K562 (cell line): ENCODE measurements at regions not wholly inside any gene's neighbourhood (a gene's known extent, or its start where the extent isn't known, plus 50 kb on each side); places are given as distances from the start of the nearest gene placed in this dataset.

Experiments
- EP300 ChIP-seq: IDR thresholded peaks from 2 replicates; pipeline ENCODE4 v1.6.1; 2012; ENCODE audit warnings: low read length, improper control_type of control experiment
- FOXK2 ChIP-seq, 2 experiments: fragments of 450-650 bp; IDR thresholded peaks in 1 of 2; conservative IDR thresholded peaks in 1 of 2; 2 replicates each; pipeline ENCODE4 v1.6.1; 2016; ENCODE audit warnings: low read depth in 2 of 2, mild to moderate bottlenecking in 1 of 2
- ZNF57 ChIP-seq: fragments of 450-650 bp; formaldehyde crosslinking; IDR thresholded peaks from 2 replicates; pipeline ENCODE4 v1.4.0; 2020; ENCODE audit warnings: mild to moderate bottlenecking, moderate library complexity
- TF ChIP-seq, protein P1 (sequence below): fragments of 250-450 bp; sonication (Bioruptor Pico); IDR thresholded peaks from 2 replicates; pipeline ENCODE4 v1.4.0; 2020; ENCODE audit warnings: mild to moderate bottlenecking
- TF ChIP-seq, protein P2 (sequence below): sonication (generic); formaldehyde crosslinking; IDR thresholded peaks from 2 replicates; pipeline ENCODE4 v1.8.1; 2023; ENCODE audit warnings: mild to moderate bottlenecking, missing genetic modification reagents, moderate library complexity
- TF ChIP-seq, protein P3 (sequence below): fragments of 250-450 bp; sonication (Bioruptor Pico); IDR thresholded peaks from 2 replicates; pipeline ENCODE4 v1.4.0; 2020

DNA sequence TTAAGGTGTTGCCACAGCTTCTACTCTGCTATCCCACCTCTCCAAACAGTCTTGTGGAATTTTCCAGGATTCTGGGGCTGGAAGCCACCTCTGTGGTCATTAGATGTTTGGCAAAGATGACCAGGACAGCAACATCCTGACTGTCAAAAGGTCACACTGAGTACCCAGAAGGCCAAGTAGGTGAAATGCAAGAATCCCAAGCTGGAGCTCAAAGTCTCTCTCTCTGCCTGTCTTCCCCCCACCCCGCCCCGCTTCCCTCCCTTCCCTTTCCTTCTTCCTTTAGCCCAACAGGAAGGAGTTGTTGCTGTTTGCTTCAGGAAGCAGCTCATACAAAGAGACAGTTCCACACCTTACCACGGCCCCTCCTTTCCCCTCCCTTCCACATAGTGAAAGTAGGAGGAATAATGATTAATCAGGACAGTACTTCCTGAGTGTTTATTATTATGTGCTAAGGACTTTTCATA, 75.6 kb upstream of the SLC2A1 start (continued):
- TF ChIP-seq, protein P1, sequence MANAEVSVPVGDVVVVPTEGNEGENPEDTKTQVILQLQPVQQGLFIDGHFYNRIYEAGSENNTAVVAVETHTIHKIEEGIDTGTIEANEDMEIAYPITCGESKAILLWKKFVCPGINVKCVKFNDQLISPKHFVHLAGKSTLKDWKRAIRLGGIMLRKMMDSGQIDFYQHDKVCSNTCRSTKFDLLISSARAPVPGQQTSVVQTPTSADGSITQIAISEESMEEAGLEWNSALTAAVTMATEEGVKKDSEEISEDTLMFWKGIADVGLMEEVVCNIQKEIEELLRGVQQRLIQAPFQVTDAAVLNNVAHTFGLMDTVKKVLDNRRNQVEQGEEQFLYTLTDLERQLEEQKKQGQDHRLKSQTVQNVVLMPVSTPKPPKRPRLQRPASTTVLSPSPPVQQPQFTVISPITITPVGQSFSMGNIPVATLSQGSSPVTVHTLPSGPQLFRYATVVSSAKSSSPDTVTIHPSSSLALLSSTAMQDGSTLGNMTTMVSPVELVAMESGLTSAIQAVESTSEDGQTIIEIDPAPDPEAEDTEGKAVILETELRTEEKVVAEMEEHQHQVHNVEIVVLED (CRISPR knock-in tag): no peak
- TF ChIP-seq ZNF57 (CRISPR knock-in tag): no peak
- no peak for TF ChIP-seq EP300
- no peak for TF ChIP-seq FOXK2 (conservative IDR thresholded peaks at IDR 0.05 in 1 of 2, IDR thresholded peaks at IDR 0.05 in 1 of 2; ENCODE audit: low read depth in 2 of 2)
- TF ChIP-seq, protein P2, sequence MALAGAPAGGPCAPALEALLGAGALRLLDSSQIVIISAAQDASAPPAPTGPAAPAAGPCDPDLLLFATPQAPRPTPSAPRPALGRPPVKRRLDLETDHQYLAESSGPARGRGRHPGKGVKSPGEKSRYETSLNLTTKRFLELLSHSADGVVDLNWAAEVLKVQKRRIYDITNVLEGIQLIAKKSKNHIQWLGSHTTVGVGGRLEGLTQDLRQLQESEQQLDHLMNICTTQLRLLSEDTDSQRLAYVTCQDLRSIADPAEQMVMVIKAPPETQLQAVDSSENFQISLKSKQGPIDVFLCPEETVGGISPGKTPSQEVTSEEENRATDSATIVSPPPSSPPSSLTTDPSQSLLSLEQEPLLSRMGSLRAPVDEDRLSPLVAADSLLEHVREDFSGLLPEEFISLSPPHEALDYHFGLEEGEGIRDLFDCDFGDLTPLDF (CRISPR knock-in tag): no peak
- TF ChIP-seq, protein P3, sequence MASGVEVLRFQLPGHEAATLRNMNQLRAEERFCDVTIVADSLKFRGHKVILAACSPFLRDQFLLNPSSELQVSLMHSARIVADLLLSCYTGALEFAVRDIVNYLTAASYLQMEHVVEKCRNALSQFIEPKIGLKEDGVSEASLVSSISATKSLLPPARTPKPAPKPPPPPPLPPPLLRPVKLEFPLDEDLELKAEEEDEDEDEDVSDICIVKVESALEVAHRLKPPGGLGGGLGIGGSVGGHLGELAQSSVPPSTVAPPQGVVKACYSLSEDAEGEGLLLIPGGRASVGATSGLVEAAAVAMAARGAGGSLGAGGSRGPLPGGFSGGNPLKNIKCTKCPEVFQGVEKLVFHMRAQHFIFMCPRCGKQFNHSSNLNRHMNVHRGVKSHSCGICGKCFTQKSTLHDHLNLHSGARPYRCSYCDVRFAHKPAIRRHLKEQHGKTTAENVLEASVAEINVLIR (CRISPR knock-in tag): no peak
